Prostate gland (tissue), 2 donors: ENCODE measurements at regions not wholly inside any gene's neighbourhood (a gene's known extent, or its start where the extent isn't known, plus 50 kb on each side); places are given as distances from the start of the nearest gene placed in this dataset.

ENCODE experiments used
- DNase-seq: peaks from one replicate; pipeline ENCODE4 v3.0.0-alpha.2; 2019; ENCODE audit warnings: low spot score
- H3K27ac ChIP-seq, 2 donors: fragments of 200-600 bp; sonication (generic); 2 replicates each; pipeline ENCODE4 v1.5.1; 2017 to 2019
- H3K27me3 ChIP-seq: fragments of 200-600 bp; sonication (generic); replicated peaks from 2 replicates; pipeline ENCODE4 v1.5.1; 2019; ENCODE audit not compliant: insufficient read depth
- H3K36me3 ChIP-seq, 2 donors: fragments of 200-600 bp; sonication (generic); 1 replicate in 1 of 2; 2 replicates in 1 of 2; pipeline versions ENCODE4 v1.5.1 to v1.8.1; 2017 to 2019
- H3K4me1 ChIP-seq: fragments of 200-600 bp; sonication (generic); replicated peaks from 2 replicates; pipeline ENCODE4 v1.5.1; 2019
- H3K4me3 ChIP-seq, 2 donors: fragments of 200-600 bp; sonication (generic); 2 replicates each; pipeline ENCODE4 v1.5.1; 2017 to 2019
- H3K9me3 ChIP-seq: fragments of 200-600 bp; sonication (generic); 2 replicates; pipeline ENCODE4 v1.5.1; 2017
- CTCF ChIP-seq, 4 experiments: fragments of 200-600 bp in 2 of 4; fragments of 450-650 bp in 2 of 4; sonication (generic) in 2 of 4; IDR thresholded peaks; 1 replicate in 3 of 4; 2 replicates in 1 of 4; pipeline ENCODE4 v1.5.1; 2016 to 2019; ENCODE audit warnings: antibody characterized with exemption in 4 of 4, mild to moderate bottlenecking in 2 of 4, moderate library complexity in 2 of 4
- POLR2A ChIP-seq: fragments of 450-650 bp; IDR thresholded peaks from one replicate; pipeline ENCODE4 v1.6.1; 2016; ENCODE audit warnings: antibody characterized with exemption, mild to moderate bottlenecking
- POLR2AphosphoS5 ChIP-seq: sonication (generic); formaldehyde crosslinking; IDR thresholded peaks from one replicate; pipeline ENCODE4 v1.6.1; 2017; ENCODE audit warnings: antibody characterized with exemption
- WGBS: methylation state at CpG from one replicate; pipeline ENCODE4 v1.1.5; 2018; 5-methylcytosine and 5-hydroxymethylcytosine counted together
- intact Hi-C: fragments of 100-400 bp; cut with DNase I; formaldehyde crosslinking; loops from one replicate; pipeline ENCODE4 v1.14.2; 2022

- TF ChIP-seq POLR2AphosphoS5: no peak
- H3K9me3 ChIP-seq: no peaks in the 10 kb centered on the region
- H3K4me3 ChIP-seq: no peak overlapping the region
- H3K27me3 ChIP-seq: no peaks in the 10 kb centered on the region
- intact Hi-C loops: no loop called here
- no peak for DNase-seq
- WGBS: 65% methylated on average over 13 of the region's 13 CpGs
- no peaks in the 10 kb centered on the region for H3K4me1 ChIP-seq
- no peaks in the 10 kb centered on the region for H3K36me3 ChIP-seq
- no peak overlapping the region for H3K27ac ChIP-seq
Measured at GRCh38 chr20:59376109-59376841, 75.9 kb downstream of the EDN3 start.

GRCh38 chr20:59376998-59377397 is 76.6 kb downstream of the EDN3 start:
- Histone ChIP-seq H3K27me3 (no peaks in the 10 kb centered on the region), H3K27ac (no peak overlapping the region), H3K9me3 (no peaks in the 10 kb centered on the region), H3K4me1 (no peaks in the 10 kb centered on the region), H3K4me3 (no peak overlapping the region), H3K36me3 (no peaks in the 10 kb centered on the region)
- TF ChIP-seq POLR2A: no peak
- no peak for TF ChIP-seq CTCF (IDR thresholded peaks at IDR 0.05)
- TF ChIP-seq POLR2AphosphoS5: no peak
- intact Hi-C loops: no loop called here
- no peak for DNase-seq
- 82% methylated on average over 8 of the region's 8 CpGs for WGBS

DNA sequence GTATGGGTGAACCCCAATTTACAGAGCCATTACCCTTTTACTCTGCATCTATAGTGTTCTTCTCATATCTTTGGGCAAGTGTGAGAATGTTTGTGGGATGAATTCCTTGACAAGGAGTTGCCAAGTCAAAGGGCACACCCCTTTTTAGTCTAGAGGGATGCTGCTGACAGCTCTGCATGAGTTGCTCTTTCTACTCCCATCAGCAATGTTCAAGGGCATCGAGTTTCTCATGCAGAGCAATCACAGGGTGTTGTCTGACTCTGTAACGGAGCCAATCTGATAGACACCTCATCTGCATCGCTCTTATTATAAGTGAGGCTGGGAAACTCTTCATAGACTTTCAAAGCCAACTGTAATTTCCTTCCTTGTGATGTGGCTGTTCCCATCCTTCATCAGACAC is 77.4 kb downstream of the EDN3 start:
- Histone ChIP-seq H3K4me1 (no peaks in the 10 kb centered on the region), H3K36me3 (no peaks in the 10 kb centered on the region), H3K9me3 (no peaks in the 10 kb centered on the region), H3K4me3 (no peak overlapping the region), H3K27me3 (no peaks in the 10 kb centered on the region), H3K27ac (no peak overlapping the region)
- WGBS: 65% methylated on average over 3 of the region's 3 CpGs
- TF ChIP-seq POLR2AphosphoS5: no peak
- no peak for TF ChIP-seq CTCF (IDR thresholded peaks at IDR 0.05)
- TF ChIP-seq POLR2A: no peak
- intact Hi-C loops: no loop called here
- no peak for DNase-seq

DNA sequence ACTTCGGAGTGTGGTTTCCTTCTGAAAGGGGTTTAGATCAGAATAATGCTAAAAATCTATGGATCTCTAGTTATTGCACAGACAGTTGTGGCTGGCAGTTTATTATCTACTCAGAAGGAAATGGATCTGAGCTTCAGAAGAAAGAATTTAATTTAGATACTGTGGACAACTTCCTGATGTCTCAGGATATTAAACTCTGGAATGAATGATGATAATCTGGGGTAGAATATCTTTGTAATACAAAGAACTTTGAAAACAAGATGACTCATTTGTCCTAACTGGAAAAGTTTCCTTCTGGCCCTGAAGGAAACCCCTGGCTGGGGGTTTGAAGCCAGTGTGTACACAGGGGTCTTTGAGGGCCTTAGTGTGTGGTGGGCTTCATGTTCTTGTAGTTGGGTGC is 78.0 kb downstream of the EDN3 start:
- H3K27me3 ChIP-seq: no peaks in the 10 kb centered on the region
- no peaks in the 10 kb centered on the region for H3K36me3 ChIP-seq
- no peak overlapping the region for H3K4me3 ChIP-seq
- no peak for DNase-seq
- no peaks in the 10 kb centered on the region for H3K4me1 ChIP-seq
- intact Hi-C loops: no loop called here
- H3K27ac ChIP-seq: no peak overlapping the region
- H3K9me3 ChIP-seq: no peaks in the 10 kb centered on the region
- TF ChIP-seq CTCF (IDR thresholded peaks at IDR 0.05): no peak
- no peak for TF ChIP-seq POLR2AphosphoS5
- no peak for TF ChIP-seq POLR2A
- WGBS: 79% methylated on average over 1 of the region's 1 CpG

- H3K27me3 ChIP-seq: no peaks in the 10 kb centered on the region
- no peak overlapping the region for H3K27ac ChIP-seq
- intact Hi-C loops: no loop called here
- no peak for DNase-seq
- H3K36me3 ChIP-seq: no peaks in the 10 kb centered on the region
- whole genome bisulfite sequencing: 76% methylated on average over 5 of the region's 5 CpGs
- H3K4me1 ChIP-seq: no peaks in the 10 kb centered on the region
- H3K4me3 ChIP-seq: no peak overlapping the region
- no peak for TF ChIP-seq CTCF (IDR thresholded peaks at IDR 0.05)
- no peak for TF ChIP-seq POLR2A
- TF ChIP-seq POLR2AphosphoS5: no peak
- H3K9me3 ChIP-seq: no peaks in the 10 kb centered on the region
Measured at GRCh38 chr20:59378966-59379365, 78.6 kb downstream of the EDN3 start.
